C4-2B (cell line): ENCODE measurements at regions not wholly inside any gene's neighbourhood (a gene's known extent, or its start where the extent isn't known, plus 50 kb on each side); places are given as distances from the start of the nearest gene placed in this dataset.
"Not testable (repeated sequence)": the region's sequence is repeated elsewhere in the genome, so short reads cannot be mapped to it uniquely, and the experiment has no call there.

Experiments used
- H3K27ac ChIP-seq: fragments of 450-650 bp; 2 replicates; pipeline ENCODE4 v1.5.1; 2017
- CTCF ChIP-seq: fragments of 450-650 bp; conservative IDR thresholded peaks from 2 replicates; pipeline ENCODE4 v1.5.1; 2017; ENCODE audit warnings: mild to moderate bottlenecking
- ZFX ChIP-seq: fragments of 450-650 bp; IDR thresholded peaks from 2 replicates; pipeline ENCODE4 v1.6.1; 2017

- TF ChIP-seq ZFX (no peak), CTCF (no peak)
- H3K27ac ChIP-seq, result no peak overlapping the region
Measured at GRCh38 chr5:118126159-118126558, 862.2 kb downstream of the DTWD2 start.

- H3K27ac ChIP-seq, result no peak overlapping the region
- TF ChIP-seq ZFX (no peak), CTCF (no peak)
Measured at GRCh38 chr5:118125687-118126086, 862.7 kb downstream of the DTWD2 start.

GRCh38 chr5:118121258-118121657 lies 867.1 kb downstream of the DTWD2 start:
- H3K27ac ChIP-seq, result no peak overlapping the region
- TF ChIP-seq ZFX, result no peak
- TF ChIP-seq CTCF, result no peak

- H3K27ac ChIP-seq, result no peak overlapping the region
- TF ChIP-seq CTCF (no peak), ZFX (no peak)
Measured at GRCh38 chr5:118115791-118116190, 872.6 kb downstream of the DTWD2 start.

- H3K27ac ChIP-seq, result no peak overlapping the region
- TF ChIP-seq CTCF (no peak), ZFX (no peak)
Measured at GRCh38 chr5:118111956-118112355, 876.4 kb downstream of the DTWD2 start.

GRCh38 chr5:118107246-118107645 lies 881.1 kb downstream of the DTWD2 start:
- not testable (repeated sequence) for H3K27ac ChIP-seq

- TF ChIP-seq ZFX (no peak), CTCF (0 out of 2 replicates have a peak, but pooled peaks have one; percentile 5)
- no peak overlapping the region for H3K27ac ChIP-seq
Measured at GRCh38 chr5:118098716-118099115, 889.6 kb downstream of the DTWD2 start.

GRCh38 chr5:118095115-118095514 lies 893.2 kb downstream of the DTWD2 start:
- H3K27ac ChIP-seq, result no peak overlapping the region
- no peak for TF ChIP-seq ZFX
- TF ChIP-seq CTCF, result no peak
